PC-9 (cell line): ENCODE measurements at regions not wholly inside any gene's neighbourhood (a gene's known extent, or its start where the extent isn't known, plus 50 kb on each side); places are given as distances from the start of the nearest gene placed in this dataset.
"Not testable (repeated sequence)": the region's sequence is repeated elsewhere in the genome, so short reads cannot be mapped to it uniquely, and the experiment has no call there.

ENCODE experiments used
- CTCF ChIP-seq: fragments of 200-600 bp; sonication (generic); conservative IDR thresholded peaks from 2 replicates; pipeline ENCODE4 v1.6.1; 2017; ENCODE audit warnings: mixed run types, antibody characterized with exemption, mild to moderate bottlenecking, moderate library complexity
- EZH2 ChIP-seq: fragments of 200-600 bp; sonication (generic); IDR thresholded peaks from 2 replicates; pipeline ENCODE4 v1.8.0; 2017; ENCODE audit warnings: antibody characterized with exemption, low read depth

DNA sequence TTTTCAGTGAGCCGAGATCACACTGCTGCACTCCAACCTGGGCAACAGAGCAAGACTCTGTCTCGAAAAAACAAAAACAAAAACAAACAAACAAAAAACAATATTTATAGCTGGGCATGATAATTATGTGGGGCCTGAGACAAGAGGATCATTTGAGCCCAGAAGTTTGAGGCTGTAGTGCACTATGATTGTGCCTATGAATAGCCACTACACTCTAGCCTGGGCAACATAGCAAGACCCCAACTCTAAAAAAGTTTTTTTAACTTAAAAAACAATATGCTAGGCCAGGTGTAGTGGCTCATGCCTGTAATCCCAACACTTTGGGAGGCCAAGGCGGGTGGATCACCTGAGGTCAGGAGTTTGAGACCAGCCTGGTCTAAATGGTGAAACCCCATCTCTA lies 77.9 kb upstream of the LRPPRC start:
- TF ChIP-seq CTCF, EZH2: not testable (repeated sequence)
